ENCODE measurements at regions not wholly inside any gene's neighbourhood (a gene's known extent, or its start where the extent isn't known, plus 50 kb on each side); places are given as distances from the start of the nearest gene placed in this dataset.
A peak's percentile ranks its signal among the peaks of the same experiment; 100 is the strongest.
"Not testable (repeated sequence)": the region's sequence is repeated elsewhere in the genome, so short reads cannot be mapped to it uniquely, and the experiment has no call there.

DNA sequence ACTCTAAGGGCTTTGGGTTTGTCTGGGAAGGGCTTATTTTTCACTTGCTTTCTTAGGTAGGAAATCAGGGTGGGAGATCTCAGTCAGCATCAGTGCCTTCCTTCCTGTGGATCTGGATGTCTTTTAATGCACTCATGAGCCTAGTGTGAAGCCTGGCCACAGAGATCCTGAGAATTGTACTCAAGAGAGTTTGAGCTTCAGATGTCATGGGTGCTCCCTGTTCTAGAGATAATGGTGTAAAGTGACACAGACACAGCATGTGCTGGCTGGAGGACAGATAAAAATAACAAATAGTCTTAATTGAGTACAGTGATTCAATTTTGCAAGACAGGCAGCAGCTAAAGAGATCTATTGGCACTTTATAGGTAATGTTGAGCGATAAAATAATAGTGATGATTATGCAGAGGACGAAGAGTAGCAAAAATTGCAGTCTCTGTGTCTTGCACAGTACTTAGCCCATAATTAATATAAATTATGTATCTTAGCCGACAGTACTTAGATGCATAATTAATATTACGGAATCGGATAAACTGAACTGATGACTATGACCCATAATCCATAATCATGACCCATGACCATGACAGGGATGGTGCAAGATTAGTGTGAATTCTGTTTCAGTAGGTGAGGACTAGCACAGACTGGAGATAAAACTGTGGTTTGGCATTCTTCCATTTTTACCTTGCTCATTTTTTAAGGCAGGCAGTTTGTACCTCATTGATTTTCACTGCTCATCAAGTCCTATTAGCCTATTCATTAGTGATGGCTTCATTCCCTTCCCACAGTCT lies 408.7 kb upstream of the PIK3R1 start:
- no peak overlapping the region for H3K27ac Mint-ChIP-seq
- H3K4me1 Mint-ChIP-seq, result peaks cover 14 to 32% of the 10 kb centered on the region in 2 donors
- H3K4me3 Mint-ChIP-seq, result no peak overlapping the region
- ATAC-seq (replicated peaks) (no peak), DNase-seq (no peak)
- peaks cover 3 to 7% of the 10 kb centered on the region in 2 donors for H3K9me3 Mint-ChIP-seq
- no peaks in the 10 kb centered on the region for H3K27me3 Mint-ChIP-seq
- H3K36me3 Mint-ChIP-seq, result no peaks in the 10 kb centered on the region

DNA sequence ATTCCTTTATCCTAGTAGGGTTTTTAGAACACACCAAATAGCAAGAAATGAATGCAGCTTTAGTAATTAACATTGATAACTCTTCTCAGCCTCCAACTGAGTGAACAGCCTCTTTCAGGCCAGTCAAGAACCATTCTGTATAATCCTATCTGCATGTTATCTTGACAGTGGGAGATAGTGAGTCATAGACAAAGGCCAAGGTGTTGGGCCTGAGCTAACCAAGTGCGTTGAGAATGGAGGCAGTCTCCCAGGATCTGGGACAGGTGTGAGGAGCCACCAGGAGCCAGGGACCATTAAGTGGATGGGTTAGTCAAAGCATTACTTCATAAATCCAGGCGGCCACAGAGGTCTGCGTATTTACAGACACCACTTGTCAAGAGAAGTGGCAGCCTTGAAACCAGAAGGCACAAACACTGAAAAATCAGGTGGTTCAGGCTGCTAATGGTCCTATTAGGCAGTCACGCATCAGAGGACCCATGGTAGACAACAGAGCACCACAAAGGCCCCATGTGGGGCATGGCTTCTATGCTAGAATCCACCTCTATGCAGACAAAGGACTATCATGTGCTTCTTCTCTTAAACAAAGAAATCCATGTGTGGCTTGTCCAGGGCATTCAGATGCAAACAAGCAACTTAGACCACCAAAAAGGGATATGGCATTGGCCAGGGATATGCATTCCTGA lies 409.7 kb upstream of the PIK3R1 start:
- Mint-ChIP-seq H3K4me1 (peaks cover 14 to 32% of the 10 kb centered on the region in 2 donors), H3K4me3 (no peak overlapping the region), H3K27me3 (no peaks in the 10 kb centered on the region), H3K9me3 (peaks cover 3 to 7% of the 10 kb centered on the region in 2 donors), H3K27ac (no peak overlapping the region), H3K36me3 (no peaks in the 10 kb centered on the region)
- no peak for DNase-seq
- no peak for ATAC-seq (replicated peaks)

DNA sequence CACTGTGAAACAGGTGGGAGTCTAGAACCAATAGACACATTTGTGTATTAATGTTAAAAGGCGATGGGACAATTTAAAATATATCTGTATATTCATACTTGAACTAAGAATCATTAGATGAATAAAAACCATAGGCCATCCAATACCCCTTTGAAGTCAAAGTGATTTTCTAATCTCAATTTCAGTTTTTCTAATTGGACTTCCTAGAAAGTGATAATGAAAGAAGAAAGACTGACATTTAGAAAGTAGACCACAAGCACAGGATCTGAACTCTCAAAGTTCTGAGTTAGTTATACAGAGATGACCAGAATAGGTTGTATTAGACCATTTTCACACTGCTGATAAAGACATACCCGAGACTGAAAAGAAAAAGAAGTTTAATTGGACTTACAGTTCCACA lies 412.8 kb upstream of the PIK3R1 start:
- DNase-seq (no peak), ATAC-seq (replicated peaks) (peak in 1 of 2 donors; percentile 39)
- Mint-ChIP-seq H3K27ac (peak overlapping the region; percentile 16), H3K9me3 (peaks cover 4 to 7% of the 10 kb centered on the region in 2 donors), H3K36me3 (no peaks in the 10 kb centered on the region), H3K4me3 (no peak overlapping the region), H3K4me1 (peaks cover 9 to 12% of the 10 kb centered on the region in 2 donors), H3K27me3 (peaks cover 5 to 8% of the 10 kb centered on the region in 2 donors)

DNA sequence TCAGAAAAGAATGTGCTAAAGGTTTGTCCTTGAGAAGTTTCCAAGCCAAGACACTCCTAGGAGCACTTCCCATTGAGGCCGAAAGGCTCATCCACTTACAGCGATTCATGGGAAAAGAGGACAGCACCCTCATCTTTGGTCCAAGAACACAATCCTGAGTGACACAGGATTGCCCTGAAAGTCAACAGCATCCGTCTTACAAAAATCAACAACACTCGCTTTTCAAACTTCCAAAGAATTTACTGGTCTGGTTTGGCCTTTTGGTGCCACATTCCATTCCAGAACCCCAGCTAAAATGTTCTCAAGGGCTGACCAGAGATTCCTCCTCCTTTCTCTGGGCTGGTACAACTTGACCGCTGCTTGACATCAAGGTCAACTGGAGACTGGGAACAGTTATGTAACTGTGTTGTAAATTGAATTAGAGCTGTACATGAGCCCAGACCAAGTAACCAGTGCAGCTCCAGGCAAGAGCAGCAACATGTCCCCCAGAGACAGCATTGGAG lies 415.8 kb upstream of the PIK3R1 start:
- DNase-seq (no peak), ATAC-seq (replicated peaks) (no peak)
- Mint-ChIP-seq H3K4me1 (peaks cover 3 to 5% of the 10 kb centered on the region in 2 donors), H3K27me3 (peaks cover 5 to 8% of the 10 kb centered on the region in 2 donors), H3K36me3 (no peaks in the 10 kb centered on the region), H3K4me3 (no peak overlapping the region), H3K27ac (no peak overlapping the region), H3K9me3 (peaks cover 4 to 7% of the 10 kb centered on the region in 2 donors)

DNA sequence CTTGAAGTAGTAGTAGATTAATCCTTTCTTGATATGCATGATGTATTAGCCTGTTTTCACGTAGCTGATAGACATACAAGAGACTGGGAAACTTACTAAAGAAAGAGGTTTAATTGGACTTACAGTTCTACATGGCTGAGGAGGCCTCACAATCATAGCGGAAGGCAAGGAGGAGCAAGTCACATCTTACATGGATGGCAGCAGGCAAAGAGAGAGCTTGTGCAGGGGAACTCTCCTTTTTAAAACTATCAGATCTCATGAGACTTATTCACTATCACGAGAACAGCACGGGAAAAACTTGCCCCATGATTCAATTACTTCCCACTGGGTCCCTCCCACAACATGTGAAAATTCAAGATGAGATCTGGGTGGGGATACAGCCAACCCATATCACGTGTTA lies 417.1 kb upstream of the PIK3R1 start:
- H3K36me3 Mint-ChIP-seq, result not testable (repeated sequence)

DNA sequence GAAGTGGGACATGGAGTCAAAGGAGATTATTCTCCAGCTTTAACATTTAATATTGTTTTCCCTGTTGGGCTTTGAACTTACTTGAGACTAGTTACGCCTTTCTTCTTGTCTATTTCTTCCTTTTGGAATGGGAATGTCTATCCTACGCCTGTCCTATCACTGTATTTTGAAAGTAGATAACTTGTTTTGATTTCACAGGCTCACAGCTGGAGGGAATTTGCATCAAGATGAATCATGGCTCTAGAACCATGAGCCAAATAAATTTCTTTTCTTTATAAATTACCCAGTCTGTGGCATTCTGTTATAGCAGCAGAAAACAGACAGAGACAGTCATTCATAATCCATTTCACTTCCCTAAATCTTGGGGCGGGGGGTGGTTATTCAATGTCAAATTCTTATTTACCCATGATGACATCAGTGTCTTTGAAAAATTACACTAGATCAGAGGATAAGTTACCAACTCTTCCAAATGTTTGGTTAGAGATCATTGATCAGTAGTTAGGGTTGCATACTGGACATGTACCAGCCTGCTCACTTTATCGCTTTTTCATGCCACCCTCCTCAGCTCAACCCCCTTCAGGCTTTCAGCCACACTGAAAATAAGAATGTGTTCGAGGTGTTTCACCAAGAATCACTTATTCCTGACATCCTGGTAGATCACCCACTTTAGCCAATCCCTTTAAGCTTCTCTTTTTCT lies 419.6 kb upstream of the PIK3R1 start:
- no peak for DNase-seq
- Mint-ChIP-seq H3K4me3 (no peak overlapping the region), H3K27me3 (peaks cover 5 to 8% of the 10 kb centered on the region in 2 donors), H3K36me3 (no peaks in the 10 kb centered on the region), H3K4me1 (no peaks in the 10 kb centered on the region), H3K27ac (no peak overlapping the region), H3K9me3 (peaks cover 0 to 1% of the 10 kb centered on the region in 2 donors)
- peak; percentile 48 to 59 for ATAC-seq (replicated peaks)

More for the DNA sequence above, 417.1 kb upstream of the PIK3R1 start:
- H3K4me1 Mint-ChIP-seq; ATAC-seq (replicated peaks); H3K9me3 Mint-ChIP-seq; DNase-seq; H3K27me3 Mint-ChIP-seq; H3K4me3 Mint-ChIP-seq; H3K27ac Mint-ChIP-seq: not testable (repeated sequence)

DNA sequence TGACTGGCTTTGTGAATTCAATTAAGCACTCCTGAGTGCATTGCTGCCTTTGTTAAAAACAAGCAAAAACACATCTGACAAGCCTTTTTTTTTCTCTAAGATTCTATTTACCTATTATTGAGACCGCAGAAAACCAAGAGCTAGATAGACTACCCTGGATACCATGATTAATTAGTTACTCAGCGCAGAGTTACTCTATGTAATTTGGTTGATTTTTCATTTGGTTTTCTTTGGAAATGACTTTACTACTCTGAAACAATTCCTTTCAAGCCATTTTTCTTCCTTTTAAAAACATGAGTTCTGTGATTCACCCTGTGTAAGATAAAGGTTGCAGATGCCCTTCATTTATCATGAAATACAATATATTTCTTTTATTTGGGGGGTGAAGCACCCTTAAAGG lies 421.6 kb upstream of the PIK3R1 start:
- Mint-ChIP-seq H3K36me3 (no peaks in the 10 kb centered on the region), H3K4me1 (no peaks in the 10 kb centered on the region), H3K27ac (no peak overlapping the region), H3K27me3 (no peaks in the 10 kb centered on the region), H3K9me3 (no peaks in the 10 kb centered on the region), H3K4me3 (no peak overlapping the region)
- no peak for DNase-seq
- ATAC-seq (replicated peaks), result no peak

DNA sequence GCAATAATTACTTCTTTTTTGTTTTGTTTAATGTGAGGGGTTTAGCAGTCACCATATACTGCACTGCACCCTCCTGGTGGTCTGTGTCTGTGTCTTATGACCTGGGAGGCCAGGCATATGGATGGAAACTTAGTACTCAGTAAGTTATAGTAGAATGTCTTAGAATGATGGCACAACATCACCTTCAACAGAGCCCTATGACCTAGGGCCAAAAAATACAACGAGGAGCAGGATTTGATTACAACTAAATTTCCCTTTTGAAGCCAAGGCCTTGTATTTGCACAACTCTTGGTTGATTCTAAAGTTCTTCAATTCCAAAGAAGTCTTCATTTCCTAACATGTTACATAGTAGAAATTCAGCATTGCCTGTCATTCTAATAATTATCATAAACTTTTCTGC lies 422.1 kb upstream of the PIK3R1 start:
- no peak overlapping the region for H3K27ac Mint-ChIP-seq
- H3K4me3 Mint-ChIP-seq, result no peak overlapping the region
- ATAC-seq (replicated peaks), result no peak
- no peak for DNase-seq
- no peaks in the 10 kb centered on the region for H3K36me3 Mint-ChIP-seq
- H3K27me3 Mint-ChIP-seq, result no peaks in the 10 kb centered on the region
- no peaks in the 10 kb centered on the region for H3K9me3 Mint-ChIP-seq
- H3K4me1 Mint-ChIP-seq, result no peaks in the 10 kb centered on the region

DNA sequence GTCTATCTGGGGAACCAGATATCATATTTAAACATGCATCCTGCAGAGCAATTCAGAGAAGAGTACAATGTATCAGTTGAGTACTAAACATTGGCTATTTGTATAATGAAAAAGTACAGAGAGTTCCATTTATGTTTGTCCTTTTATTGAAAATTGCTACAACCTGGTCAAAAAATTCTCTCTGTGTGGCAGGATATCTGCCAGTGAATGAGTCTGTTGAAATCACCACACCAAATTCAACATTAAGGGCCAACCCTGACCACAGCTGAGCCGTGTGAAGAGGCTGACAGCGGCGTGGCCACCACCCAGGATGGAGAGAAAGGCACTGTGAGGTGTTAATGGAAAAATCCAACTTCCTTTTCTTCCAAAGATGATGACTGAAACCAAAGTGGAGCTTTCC lies 422.7 kb upstream of the PIK3R1 start:
- ATAC-seq (replicated peaks), result no peak
- Mint-ChIP-seq H3K9me3 (no peaks in the 10 kb centered on the region), H3K27ac (no peak overlapping the region), H3K27me3 (no peaks in the 10 kb centered on the region), H3K4me3 (no peak overlapping the region), H3K4me1 (no peaks in the 10 kb centered on the region), H3K36me3 (no peaks in the 10 kb centered on the region)
- DNase-seq, result no peak

DNA sequence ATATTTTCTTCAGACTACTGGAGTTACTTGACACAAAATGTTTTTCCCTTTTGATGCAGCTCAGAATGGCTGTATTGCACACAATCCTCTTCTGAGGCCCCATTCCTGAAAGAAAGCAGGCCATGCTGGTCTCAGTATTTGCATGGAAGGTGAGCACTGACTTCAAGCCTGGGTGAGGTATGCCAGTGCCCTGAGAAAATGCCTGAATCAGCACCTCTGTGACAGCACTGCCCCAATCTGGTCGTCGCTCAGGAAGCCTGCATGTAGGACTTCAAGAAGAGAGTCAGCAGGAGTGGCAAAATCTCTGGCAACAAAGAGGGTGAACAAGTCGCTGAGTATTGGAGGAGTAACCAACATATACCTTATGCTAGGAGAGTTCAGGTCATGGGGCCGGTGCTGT lies 425.2 kb upstream of the PIK3R1 start:
- DNase-seq, result no peak
- Mint-ChIP-seq H3K27ac (no peak overlapping the region), H3K27me3 (no peaks in the 10 kb centered on the region), H3K4me1 (no peaks in the 10 kb centered on the region), H3K36me3 (no peaks in the 10 kb centered on the region), H3K4me3 (no peak overlapping the region), H3K9me3 (no peaks in the 10 kb centered on the region)
- no peak for ATAC-seq (replicated peaks)

DNA sequence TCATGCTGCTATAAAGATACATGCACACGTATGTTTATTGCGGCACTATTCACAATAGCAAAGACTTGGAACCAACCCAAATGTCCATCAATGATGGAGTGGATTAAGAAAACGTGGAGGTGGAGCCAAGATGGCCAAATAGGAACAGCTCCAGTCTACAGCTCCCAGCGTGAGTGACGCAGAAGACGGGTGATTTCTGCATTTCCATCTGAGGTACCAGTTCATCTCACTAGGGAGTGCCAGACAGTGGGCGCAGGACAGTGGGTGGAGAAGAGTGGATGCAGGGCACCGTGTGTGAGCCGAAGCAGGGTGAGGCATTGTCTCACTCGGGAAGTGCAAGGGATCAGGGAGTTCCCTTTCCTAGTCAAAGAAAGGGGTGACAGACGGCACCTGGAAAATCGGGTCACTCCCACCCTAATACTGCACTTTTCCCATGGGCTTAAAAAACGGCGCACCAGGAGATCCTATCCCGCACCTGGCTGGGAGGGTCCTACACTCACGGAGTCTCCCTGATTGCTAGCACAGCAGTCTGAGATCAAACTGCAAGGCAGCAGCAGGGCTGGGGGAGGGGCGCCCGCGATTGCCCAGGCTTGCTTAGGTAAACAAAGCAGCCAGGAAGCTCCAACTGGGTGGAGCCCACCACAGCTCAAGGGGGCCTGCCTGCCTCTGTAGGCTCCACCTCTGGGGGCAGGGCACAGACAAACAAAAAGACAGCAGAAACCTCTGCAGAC lies 435.5 kb upstream of the PIK3R1 start:
- not testable (repeated sequence) for ATAC-seq (replicated peaks); H3K4me3 Mint-ChIP-seq; H3K4me1 Mint-ChIP-seq; H3K36me3 Mint-ChIP-seq; DNase-seq; H3K27ac Mint-ChIP-seq
- Mint-ChIP-seq H3K9me3 (peaks cover 6 to 10% of the 10 kb centered on the region in 2 donors), H3K27me3 (peaks cover 6 to 13% of the 10 kb centered on the region in 2 donors)

DNA sequence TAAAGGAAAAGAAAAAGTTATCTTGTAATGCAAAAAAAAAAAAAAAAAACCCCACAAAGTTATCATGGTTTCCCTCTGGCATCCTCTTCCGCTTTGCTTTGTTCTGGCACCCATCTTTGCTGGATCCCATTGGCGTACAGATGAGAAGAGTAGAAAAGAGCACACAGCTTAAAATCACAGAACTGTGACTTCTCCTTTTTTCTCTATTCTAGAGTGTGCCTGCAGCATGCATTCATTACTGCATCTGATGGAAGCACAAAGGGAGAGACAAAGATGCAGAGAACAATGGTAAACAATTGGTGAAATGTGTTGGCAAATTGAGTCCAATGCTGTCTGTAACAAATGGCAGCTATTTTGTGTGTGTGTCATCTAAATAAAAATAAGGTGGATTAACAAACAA lies 440.8 kb upstream of the PIK3R1 start:
- ATAC-seq (replicated peaks) (no peak), DNase-seq (no peak)
- peaks cover 5 to 9% of the 10 kb centered on the region in 2 donors for H3K4me1 Mint-ChIP-seq
- no peaks in the 10 kb centered on the region for H3K36me3 Mint-ChIP-seq
- H3K27me3 Mint-ChIP-seq, result peaks cover 11 to 22% of the 10 kb centered on the region in 2 donors
- H3K27ac Mint-ChIP-seq, result no peak overlapping the region
- H3K4me3 Mint-ChIP-seq, result no peak overlapping the region
- peaks cover 2 to 6% of the 10 kb centered on the region in 2 donors for H3K9me3 Mint-ChIP-seq

DNA sequence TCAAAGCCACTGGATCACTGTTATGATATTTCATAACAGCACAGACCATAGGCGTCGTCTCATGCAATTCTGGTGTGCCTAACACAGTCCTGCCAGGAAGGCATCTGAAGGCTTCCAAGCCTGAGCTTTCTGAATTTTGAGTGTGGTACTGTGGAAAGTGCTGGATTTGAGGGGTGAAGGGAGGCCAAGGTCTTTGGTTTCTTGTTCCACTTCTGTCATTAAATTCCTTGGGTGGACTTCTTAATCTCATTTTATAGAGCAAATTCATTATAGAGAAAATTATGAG lies 441.3 kb upstream of the PIK3R1 start:
- DNase-seq, result no peak
- Mint-ChIP-seq H3K4me1 (peaks cover 5 to 9% of the 10 kb centered on the region in 2 donors), H3K27me3 (peaks cover 11 to 22% of the 10 kb centered on the region in 2 donors), H3K27ac (no peak overlapping the region), H3K36me3 (no peaks in the 10 kb centered on the region), H3K9me3 (peaks cover 2 to 6% of the 10 kb centered on the region in 2 donors), H3K4me3 (no peak overlapping the region)
- ATAC-seq (replicated peaks), result no peak

Data from stimulated activated naive B cell treated with anti-CD40 and anti-IgM and Interleukin-4, amounts not matched to agents 10 μg/mL and 1 μg/mL and 100 μg/mL, for 72 hours (primary cell).